Neural progenitor cell (in vitro differentiated cells): ENCODE measurements at regions not wholly inside any gene's neighbourhood (a gene's known extent, or its start where the extent isn't known, plus 50 kb on each side); places are given as distances from the start of the nearest gene placed in this dataset.

Source experiments
- EZH2 ChIP-seq: fragments of 200-600 bp; sonication (generic); IDR thresholded peaks from 2 replicates; pipeline ENCODE4 v1.6.1; 2017; ENCODE audit warnings: antibody characterized with exemption, mild to moderate bottlenecking, moderate library complexity
- EZH2phosphoT487 ChIP-seq: fragments of 200-600 bp; sonication (generic); IDR thresholded peaks from 2 replicates; pipeline ENCODE4 v1.6.1; 2017; ENCODE audit warnings: antibody characterized with exemption
- TF ChIP-seq, protein P1 (sequence below): fragments of 200-600 bp; sonication (generic); IDR thresholded peaks from 2 replicates; pipeline ENCODE4 v1.5.1; 2017; ENCODE audit warnings: antibody characterized with exemption, mild to moderate bottlenecking

DNA sequence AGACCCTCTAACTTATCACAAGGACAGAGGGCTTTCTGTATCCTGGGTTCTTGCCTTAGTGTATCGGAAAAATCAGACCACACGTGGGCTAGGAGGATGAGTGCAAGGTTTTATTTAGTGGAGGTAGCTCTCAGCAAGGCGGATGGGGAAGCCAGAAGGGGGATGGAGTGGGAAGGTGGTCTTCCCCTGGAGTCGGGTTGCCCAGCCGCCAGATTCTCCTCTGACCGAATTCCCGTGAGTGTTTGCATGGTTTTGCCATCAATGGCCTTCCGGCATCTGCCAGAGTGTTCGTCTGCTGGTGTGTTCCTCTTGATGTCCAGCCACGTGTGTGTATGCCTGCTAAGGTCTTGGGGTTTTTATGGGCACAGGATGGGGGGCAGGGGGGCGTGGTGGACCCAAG lies 1335.1 kb upstream of the SPRY2 start:
- TF ChIP-seq EZH2 (no peak), EZH2phosphoT487 (no peak)
- TF ChIP-seq, protein P1, sequence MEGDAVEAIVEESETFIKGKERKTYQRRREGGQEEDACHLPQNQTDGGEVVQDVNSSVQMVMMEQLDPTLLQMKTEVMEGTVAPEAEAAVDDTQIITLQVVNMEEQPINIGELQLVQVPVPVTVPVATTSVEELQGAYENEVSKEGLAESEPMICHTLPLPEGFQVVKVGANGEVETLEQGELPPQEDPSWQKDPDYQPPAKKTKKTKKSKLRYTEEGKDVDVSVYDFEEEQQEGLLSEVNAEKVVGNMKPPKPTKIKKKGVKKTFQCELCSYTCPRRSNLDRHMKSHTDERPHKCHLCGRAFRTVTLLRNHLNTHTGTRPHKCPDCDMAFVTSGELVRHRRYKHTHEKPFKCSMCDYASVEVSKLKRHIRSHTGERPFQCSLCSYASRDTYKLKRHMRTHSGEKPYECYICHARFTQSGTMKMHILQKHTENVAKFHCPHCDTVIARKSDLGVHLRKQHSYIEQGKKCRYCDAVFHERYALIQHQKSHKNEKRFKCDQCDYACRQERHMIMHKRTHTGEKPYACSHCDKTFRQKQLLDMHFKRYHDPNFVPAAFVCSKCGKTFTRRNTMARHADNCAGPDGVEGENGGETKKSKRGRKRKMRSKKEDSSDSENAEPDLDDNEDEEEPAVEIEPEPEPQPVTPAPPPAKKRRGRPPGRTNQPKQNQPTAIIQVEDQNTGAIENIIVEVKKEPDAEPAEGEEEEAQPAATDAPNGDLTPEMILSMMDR, result no peak
